Stomach (tissue), 8 donors: ENCODE measurements at regions not wholly inside any gene's neighbourhood (a gene's known extent, or its start where the extent isn't known, plus 50 kb on each side); places are given as distances from the start of the nearest gene placed in this dataset.
A peak's percentile ranks its signal among the peaks of the same experiment; 100 is the strongest.
"Not testable (repeated sequence)": the region's sequence is repeated elsewhere in the genome, so short reads cannot be mapped to it uniquely, and the experiment has no call there.

Experiments
- DNase-seq, 2 donors: peaks; one replicate each; pipeline versions ENCODE4 v3.0.0 to v3.0.0-alpha.2; 2013 to 2019
- H3K27ac ChIP-seq, 5 donors: fragments of 200-600 bp in 4 of 5; sonication (generic) in 4 of 5; one replicate each; pipeline ENCODE4 v1.5.1; 2013 to 2019; ENCODE audit warnings: mild to moderate bottlenecking in 1 of 5, moderate library complexity in 1 of 5
- H3K27me3 ChIP-seq, 3 donors: fragments of 200-600 bp; sonication (generic); one replicate each; pipeline ENCODE4 v1.5.1; 2017 to 2019; ENCODE audit warnings: mixed run types in 1 of 3
- H3K36me3 ChIP-seq, 4 donors: fragments of 200-600 bp; sonication (generic); 1 replicate in 3 of 4; 2 replicates in 1 of 4; pipeline ENCODE4 v1.5.1; 2016 to 2019
- H3K4me1 ChIP-seq, 4 donors: fragments of 200-600 bp; sonication (generic); one replicate each; pipeline ENCODE4 v1.5.1; 2016 to 2019
- H3K4me3 ChIP-seq, 4 donors: fragments of 200-600 bp; sonication (generic) in 3 of 4; one replicate each; pipeline ENCODE4 v1.5.1; 2016 to 2019; ENCODE audit warnings: mild to moderate bottlenecking in 1 of 4
- H3K9me3 ChIP-seq, 4 donors: fragments of 200-600 bp; sonication (generic); one replicate each; pipeline ENCODE4 v1.5.1; 2016 to 2019
- CTCF ChIP-seq, 7 experiments: fragments of 450-650 bp in 4 of 7; fragments of 200-600 bp in 3 of 7; sonication (generic) in 3 of 7; IDR thresholded peaks; one replicate each; pipeline ENCODE4 v1.5.1; 2016 to 2019; ENCODE audit warnings: antibody characterized with exemption in 7 of 7, control low read depth in 2 of 7, mild to moderate bottlenecking in 1 of 7
- EP300 ChIP-seq: sonication (generic); formaldehyde crosslinking; IDR thresholded peaks from one replicate; pipeline ENCODE4 v1.6.1; 2017; ENCODE audit warnings: antibody characterized with exemption
- POLR2A ChIP-seq, 4 donors: fragments of 450-650 bp; IDR thresholded peaks; one replicate each; pipeline ENCODE4 v1.6.1; 2016; ENCODE audit warnings: antibody characterized with exemption in 4 of 4, control low read depth in 2 of 4, mild to moderate bottlenecking in 1 of 4, moderate library complexity in 1 of 4
- POLR2AphosphoS5 ChIP-seq, 3 donors: sonication (generic); formaldehyde crosslinking; IDR thresholded peaks; one replicate each; pipeline ENCODE4 v1.6.1; 2016; ENCODE audit warnings: antibody characterized with exemption in 3 of 3
- WGBS, 5 donors: extraction: QIAGEN DNeasy Blood & Tissue Kit in 3 of 5; methylation state at CpG; one replicate each; pipeline versions ENCODE4 v1.1.5 to v1.1.7; 2013 to 2018; 5-methylcytosine and 5-hydroxymethylcytosine counted together
- intact Hi-C: fragments of 100-400 bp; cut with DNase I; formaldehyde crosslinking; loops from one replicate; pipeline ENCODE4 v1.15.1; 2023; ENCODE audit warnings: low total_unique reads
- donor health status: healthy with polysubstance abuse.
- donor health status: Bipolar disorder and iron deficiency.
- donor health status: healthy.

- TF ChIP-seq POLR2A (IDR thresholded peaks at IDR 0.05) (no peak), CTCF (IDR thresholded peaks at IDR 0.05) (no peak), POLR2AphosphoS5 (IDR thresholded peaks at IDR 0.05) (no peak), EP300 (no peak)
- Histone ChIP-seq H3K36me3 (no peaks in the 10 kb centered on the region), H3K4me1 (no peaks in the 10 kb centered on the region), H3K4me3 (no peak overlapping the region), H3K27ac (no peak overlapping the region), H3K9me3 (peaks cover 0 to 17% (median 0%) of the 10 kb centered on the region in 4 donors), H3K27me3 (no peaks in the 10 kb centered on the region)
- WGBS, 5 donors, result 58 to 92% (median 83%) methylated on average over 1 of the region's 1 CpG
- no peak for DNase-seq
- intact Hi-C loops, result no loop called here
Measured at GRCh38 chrX:63526863-63527262, 175.7 kb upstream of the SPIN4 start.

- WGBS, 5 donors, result 53 to 83% (median 81%) methylated on average over 3 of the region's 3 CpGs
- Histone ChIP-seq H3K27ac (no peak overlapping the region), H3K4me1 (no peaks in the 10 kb centered on the region), H3K27me3 (no peaks in the 10 kb centered on the region), H3K36me3 (no peaks in the 10 kb centered on the region), H3K9me3 (peaks cover 0 to 8% (median 0%) of the 10 kb centered on the region in 4 donors), H3K4me3 (no peak overlapping the region)
- intact Hi-C loops, result no loop called here
- TF ChIP-seq CTCF (IDR thresholded peaks at IDR 0.05), result no peak
- TF ChIP-seq EP300, result no peak
- TF ChIP-seq POLR2A (IDR thresholded peaks at IDR 0.05), result no peak
- no peak for TF ChIP-seq POLR2AphosphoS5 (IDR thresholded peaks at IDR 0.05)
- DNase-seq, result no peak
Measured at GRCh38 chrX:63525491-63525890, 174.4 kb upstream of the SPIN4 start.

GRCh38 chrX:63519368-63519767, 168.2 kb upstream of the SPIN4 start:
- WGBS, 5 donors, result 71 to 100% (median 87%) methylated on average over 2 to 11 of the region's 11 CpGs
- H3K4me3 ChIP-seq, H3K4me1 ChIP-seq, intact Hi-C loops, H3K9me3 ChIP-seq, H3K27ac ChIP-seq, H3K27me3 ChIP-seq, DNase-seq, H3K36me3 ChIP-seq: not testable (repeated sequence)

- TF ChIP-seq CTCF (IDR thresholded peaks at IDR 0.05), result no peak
- TF ChIP-seq POLR2A (IDR thresholded peaks at IDR 0.05), result no peak
- no peak for TF ChIP-seq POLR2AphosphoS5 (IDR thresholded peaks at IDR 0.05)
- TF ChIP-seq EP300, result no peak
- Histone ChIP-seq H3K36me3 (no peaks in the 10 kb centered on the region), H3K27me3 (no peaks in the 10 kb centered on the region), H3K4me1 (peaks cover 0 to 13% (median 0%) of the 10 kb centered on the region in 4 donors), H3K27ac (peak overlapping the region in 1 of 5 donors; percentile 22), H3K4me3 (no peak overlapping the region), H3K9me3 (no peaks in the 10 kb centered on the region)
- intact Hi-C loops, result no loop called here
- no peak for DNase-seq
Measured at GRCh38 chrX:63514569-63515080, 163.5 kb upstream of the SPIN4 start.

DNA sequence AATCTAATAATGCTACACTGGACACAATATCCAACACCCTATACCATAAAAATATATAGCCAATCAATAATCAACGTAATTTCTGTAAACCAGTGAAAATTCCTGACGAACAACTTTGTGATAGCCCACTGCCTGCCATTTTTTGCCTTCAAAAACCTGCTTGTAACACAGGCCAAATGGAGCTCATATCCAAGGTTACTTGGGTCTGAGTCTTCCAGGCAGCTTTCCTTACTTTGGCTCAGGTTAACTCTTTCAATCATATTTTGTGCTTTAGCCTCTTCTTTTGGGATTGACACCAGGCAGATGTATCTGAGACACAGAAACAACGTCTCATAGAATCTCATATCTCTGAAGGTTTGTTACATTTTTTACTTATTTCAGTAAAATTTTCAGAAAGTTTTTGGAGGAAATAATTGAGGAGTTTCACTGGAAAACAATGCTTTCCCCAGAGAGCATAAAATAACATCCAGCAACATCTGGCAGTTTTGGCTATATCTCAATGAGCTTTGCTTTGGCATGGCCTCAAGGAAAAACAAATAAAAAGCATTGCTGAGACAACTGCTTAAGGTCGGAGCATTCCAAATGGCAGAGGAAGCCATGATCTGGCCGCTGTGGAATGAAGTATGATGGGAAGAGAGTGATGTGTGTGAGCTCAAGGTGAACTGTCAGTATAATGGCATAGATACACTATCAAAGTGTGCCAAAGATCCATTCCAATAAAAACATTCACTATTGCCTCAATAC, 162.9 kb upstream of the SPIN4 start:
- Histone ChIP-seq H3K27ac (peak overlapping the region in 1 of 5 donors; percentile 22), H3K4me1 (peaks cover 0 to 13% (median 0%) of the 10 kb centered on the region in 4 donors), H3K27me3 (no peaks in the 10 kb centered on the region), H3K4me3 (no peak overlapping the region), H3K36me3 (no peaks in the 10 kb centered on the region), H3K9me3 (no peaks in the 10 kb centered on the region)
- intact Hi-C loops, result no loop called here
- peak in 1 of 2 donors; percentile 35 for DNase-seq
- WGBS, 5 donors, result 44 to 54% (median 53%) methylated on average over 5 of the region's 5 CpGs
- TF ChIP-seq POLR2AphosphoS5 (IDR thresholded peaks at IDR 0.05) (no peak), POLR2A (IDR thresholded peaks at IDR 0.05) (no peak), EP300 (no peak), CTCF (IDR thresholded peaks at IDR 0.05) (no peak)
